HUES6 (cell line): ENCODE measurements at regions not wholly inside any gene's neighbourhood (a gene's known extent, or its start where the extent isn't known, plus 50 kb on each side); places are given as distances from the start of the nearest gene placed in this dataset.
"Not testable (repeated sequence)": the region's sequence is repeated elsewhere in the genome, so short reads cannot be mapped to it uniquely, and the experiment has no call there.

Experiments
- H3K27ac ChIP-seq: 2 replicates; pipeline ENCODE4 v1.7.0; 2013; ENCODE audit warnings: low read depth, mild to moderate bottlenecking, low read length, inconsistent platforms
- H3K27me3 ChIP-seq: 2 replicates; pipeline ENCODE4 v1.6.1; 2013; ENCODE audit warnings: low read length; ENCODE audit not compliant: control insufficient read depth, insufficient read depth
- H3K36me3 ChIP-seq: 2 replicates; pipeline ENCODE4 v1.6.1; 2013; ENCODE audit warnings: low read length; ENCODE audit not compliant: control insufficient read depth, insufficient read depth
- H3K4me1 ChIP-seq: 2 replicates; pipeline ENCODE4 v1.6.1; 2013; ENCODE audit warnings: low read length; ENCODE audit not compliant: control insufficient read depth, insufficient read depth
- H3K4me3 ChIP-seq: 2 replicates; pipeline ENCODE4 v1.5.1; 2013; ENCODE audit warnings: low read depth, low read length
- H3K9ac ChIP-seq: one replicate; pipeline ENCODE4 v1.6.1; 2013; ENCODE audit warnings: mild to moderate bottlenecking, low read length
- H3K9me3 ChIP-seq: 2 replicates; pipeline ENCODE4 v1.6.1; 2013; ENCODE audit warnings: low read depth, low read length; ENCODE audit not compliant: control insufficient read depth, insufficient read depth

GRCh38 chr9:2536511-2536910 lies 85.1 kb upstream of the VLDLR start:
- Histone ChIP-seq H3K27me3 (no peaks in the 10 kb centered on the region), H3K27ac (no peak overlapping the region), H3K36me3 (no peaks in the 10 kb centered on the region), H3K4me1 (no peaks in the 10 kb centered on the region; the same call in 1 of the 2 replicates), H3K9me3 (no peaks in the 10 kb centered on the region), H3K9ac (no peak overlapping the region), H3K4me3 (no peak overlapping the region)

GRCh38 chr9:2545881-2546490 lies 75.6 kb upstream of the VLDLR start:
- H3K9me3 ChIP-seq: peaks cover 6% of the 10 kb centered on the region; the same call in 1 of the 2 replicates

GRCh38 chr9:2555899-2556600 lies 65.5 kb upstream of the VLDLR start:
- H3K4me3 ChIP-seq, H3K9ac ChIP-seq, H3K4me1 ChIP-seq, H3K27me3 ChIP-seq, H3K27ac ChIP-seq, H3K9me3 ChIP-seq, H3K36me3 ChIP-seq: not testable (repeated sequence)

More at GRCh38 chr9:2545881-2546490, 75.6 kb upstream of the VLDLR start:
- Histone ChIP-seq H3K4me1 (no peaks in the 10 kb centered on the region), H3K27me3 (no peaks in the 10 kb centered on the region), H3K9ac (no peak overlapping the region), H3K4me3 (no peak overlapping the region), H3K36me3 (no peaks in the 10 kb centered on the region), H3K27ac (no peak overlapping the region)

- Histone ChIP-seq H3K4me1 (peaks cover 5% of the 10 kb centered on the region; the same call in 1 of the 2 replicates), H3K9me3 (peaks cover 6% of the 10 kb centered on the region; the same call in 1 of the 2 replicates), H3K4me3 (no peak overlapping the region), H3K27me3 (no peaks in the 10 kb centered on the region), H3K27ac (no peak overlapping the region), H3K9ac (no peak overlapping the region), H3K36me3 (no peaks in the 10 kb centered on the region)
Observed at GRCh38 chr9:2557693-2558092, 63.9 kb upstream of the VLDLR start.

- H3K9ac ChIP-seq: peak overlapping the region; percentile 14
- peaks cover 5% of the 10 kb centered on the region; the same call in 1 of the 2 replicates for H3K4me1 ChIP-seq
- H3K27ac ChIP-seq: no peak overlapping the region
- no peak overlapping the region for H3K4me3 ChIP-seq
- no peaks in the 10 kb centered on the region for H3K36me3 ChIP-seq
- H3K9me3 ChIP-seq: peaks cover 6% of the 10 kb centered on the region; the same call in 1 of the 2 replicates
- no peaks in the 10 kb centered on the region for H3K27me3 ChIP-seq
Observed at GRCh38 chr9:2559192-2560152, 62.1 kb upstream of the VLDLR start.

GRCh38 chr9:2560180-2560579 lies 61.4 kb upstream of the VLDLR start:
- no peaks in the 10 kb centered on the region for H3K36me3 ChIP-seq
- no peak overlapping the region for H3K27ac ChIP-seq
- peaks cover 6% of the 10 kb centered on the region; the same call in 1 of the 2 replicates for H3K9me3 ChIP-seq

GRCh38 chr9:2565676-2566340 lies 55.8 kb upstream of the VLDLR start:
- Histone ChIP-seq H3K36me3 (no peaks in the 10 kb centered on the region; the same call in 1 of the 2 replicates), H3K9ac (no peak overlapping the region), H3K9me3 (no peaks in the 10 kb centered on the region), H3K27ac (no peak overlapping the region), H3K4me1 (no peaks in the 10 kb centered on the region), H3K27me3 (no peaks in the 10 kb centered on the region), H3K4me3 (no peak overlapping the region)

More at GRCh38 chr9:2560180-2560579, 61.4 kb upstream of the VLDLR start:
- no peak overlapping the region for H3K9ac ChIP-seq
- H3K27me3 ChIP-seq: no peaks in the 10 kb centered on the region
- no peak overlapping the region for H3K4me3 ChIP-seq
- H3K4me1 ChIP-seq: peaks cover 5% of the 10 kb centered on the region; the same call in 1 of the 2 replicates

GRCh38 chr9:2567922-2568321 lies 53.7 kb upstream of the VLDLR start:
- Histone ChIP-seq H3K4me3 (no peak overlapping the region), H3K27ac (no peak overlapping the region), H3K36me3 (no peaks in the 10 kb centered on the region; the same call in 1 of the 2 replicates), H3K4me1 (peaks cover 3% of the 10 kb centered on the region; the same call in 1 of the 2 replicates), H3K9me3 (no peaks in the 10 kb centered on the region), H3K27me3 (no peaks in the 10 kb centered on the region), H3K9ac (no peak overlapping the region)

GRCh38 chr9:2568689-2569088 lies 52.9 kb upstream of the VLDLR start:
- Histone ChIP-seq H3K36me3 (no peaks in the 10 kb centered on the region; the same call in 1 of the 2 replicates), H3K9me3 (no peaks in the 10 kb centered on the region), H3K4me1 (peaks cover 3% of the 10 kb centered on the region; the same call in 1 of the 2 replicates), H3K27me3 (no peaks in the 10 kb centered on the region), H3K4me3 (no peak overlapping the region), H3K27ac (no peak overlapping the region), H3K9ac (no peak overlapping the region)
